ENCODE measurements at regions not wholly inside any gene's neighbourhood (a gene's known extent, or its start where the extent isn't known, plus 50 kb on each side); places are given as distances from the start of the nearest gene placed in this dataset.

DNA sequence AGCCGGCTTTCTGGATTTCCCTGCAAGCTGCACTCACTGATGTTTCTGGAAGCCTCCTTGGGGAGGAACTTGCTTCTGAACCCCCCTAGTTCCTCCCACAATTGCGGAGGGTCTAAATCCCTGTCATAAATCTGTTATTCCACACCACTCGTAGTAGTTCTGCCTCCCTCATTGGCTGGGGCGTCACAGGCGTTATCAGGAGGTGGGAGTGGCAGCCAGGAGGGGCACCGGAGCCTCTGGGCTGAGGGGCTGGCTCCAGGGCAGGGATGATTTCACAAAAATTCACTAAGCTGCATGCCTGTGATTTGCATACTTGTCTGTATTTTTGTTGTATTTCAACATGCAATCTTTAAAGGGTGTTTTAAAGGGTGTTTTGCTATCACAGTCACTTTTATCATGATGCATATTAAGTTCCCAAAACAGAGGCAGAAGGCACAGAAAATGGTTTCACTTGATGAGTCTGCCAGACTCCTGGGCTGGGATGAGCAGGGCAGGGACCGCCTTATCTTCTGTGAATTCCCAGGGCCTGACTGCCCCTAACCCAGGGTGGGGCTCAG is 176.2 kb upstream of the FOXF1 start:
- no peak for TF ChIP-seq POLR2AphosphoS5 (IDR thresholded peaks at IDR 0.05)
- TF ChIP-seq, protein P1, sequence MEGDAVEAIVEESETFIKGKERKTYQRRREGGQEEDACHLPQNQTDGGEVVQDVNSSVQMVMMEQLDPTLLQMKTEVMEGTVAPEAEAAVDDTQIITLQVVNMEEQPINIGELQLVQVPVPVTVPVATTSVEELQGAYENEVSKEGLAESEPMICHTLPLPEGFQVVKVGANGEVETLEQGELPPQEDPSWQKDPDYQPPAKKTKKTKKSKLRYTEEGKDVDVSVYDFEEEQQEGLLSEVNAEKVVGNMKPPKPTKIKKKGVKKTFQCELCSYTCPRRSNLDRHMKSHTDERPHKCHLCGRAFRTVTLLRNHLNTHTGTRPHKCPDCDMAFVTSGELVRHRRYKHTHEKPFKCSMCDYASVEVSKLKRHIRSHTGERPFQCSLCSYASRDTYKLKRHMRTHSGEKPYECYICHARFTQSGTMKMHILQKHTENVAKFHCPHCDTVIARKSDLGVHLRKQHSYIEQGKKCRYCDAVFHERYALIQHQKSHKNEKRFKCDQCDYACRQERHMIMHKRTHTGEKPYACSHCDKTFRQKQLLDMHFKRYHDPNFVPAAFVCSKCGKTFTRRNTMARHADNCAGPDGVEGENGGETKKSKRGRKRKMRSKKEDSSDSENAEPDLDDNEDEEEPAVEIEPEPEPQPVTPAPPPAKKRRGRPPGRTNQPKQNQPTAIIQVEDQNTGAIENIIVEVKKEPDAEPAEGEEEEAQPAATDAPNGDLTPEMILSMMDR (IDR thresholded peaks at IDR 0.05) = no peak
- no peak for TF ChIP-seq POLR2A (IDR thresholded peaks at IDR 0.05)

Data from sigmoid colon (tissue), 4 donors.